SK-N-SH (cell line): ENCODE measurements at regions not wholly inside any gene's neighbourhood (a gene's known extent, or its start where the extent isn't known, plus 50 kb on each side); places are given as distances from the start of the nearest gene placed in this dataset.

Source experiments
- CTCF ChIA-PET: fragments of 300-600, 350-600 bp; formaldehyde crosslinking; extraction: SDS; loops from one replicate; lab custom pipeline; 2021; lab: Yijun Ruan, JAX
- POLR2A ChIA-PET: fragments of 350-600 bp; sonication (Branson Sonifier 250); formaldehyde crosslinking; extraction: SDS; loops from one replicate; lab custom pipeline; 2020; ENCODE audit warnings: antibody characterized with exemption, inconsistent platforms; lab: Yijun Ruan, JAX
- DNase-seq: peaks from one replicate; pipeline ENCODE4 v3.0.0; 2012
- H2AFZ ChIP-seq: fragments of 200-600 bp; sonication (generic); 2 replicates; pipeline ENCODE4 v1.8.1; 2016; ENCODE audit warnings: antibody characterized with exemption, mild to moderate bottlenecking, low read depth
- H3F3A ChIP-seq: fragments of 200-600 bp; sonication (generic); replicated peaks from 2 replicates; pipeline ENCODE3; 2016; ENCODE audit warnings: antibody characterized with exemption, mild to moderate bottlenecking; ENCODE audit not compliant: insufficient read depth
- H3K27ac ChIP-seq, 2 experiments: fragments of 200-500 bp in 1 of 2; fragments of 200-600 bp in 1 of 2; sonication (Bioruptor generic) in 1 of 2; sonication (generic), shearing (Covaris generic) in 1 of 2; 2 replicates each; pipeline versions ENCODE4 v1.5.1 to v1.6.1; 2014 to 2016; ENCODE audit warnings: low read depth in 2 of 2, inconsistent platforms in 1 of 2, low read length in 1 of 2, mild to moderate bottlenecking in 1 of 2, mixed read lengths in 1 of 2
- H3K27me3 ChIP-seq: fragments of 200-600 bp; sonication (generic), shearing (Covaris generic); 2 replicates; pipeline ENCODE4 v1.6.1; 2016; ENCODE audit warnings: mixed run types; ENCODE audit not compliant: insufficient read depth
- H3K36me3 ChIP-seq, 2 experiments: fragments of 200-500 bp in 1 of 2; fragments of 200-600 bp in 1 of 2; sonication (Bioruptor generic) in 1 of 2; sonication (generic) in 1 of 2; replicated peaks in 1 of 2; 2 replicates each; pipeline versions ENCODE3 to v1.5.1; 2014 to 2016; ENCODE audit warnings: low read length in 1 of 2, mild to moderate bottlenecking in 1 of 2; ENCODE audit not compliant: insufficient read depth in 2 of 2, control insufficient read depth in 1 of 2
- H3K4me1 ChIP-seq, 2 experiments: fragments of 200-500 bp in 1 of 2; fragments of 200-600 bp in 1 of 2; sonication (Bioruptor generic) in 1 of 2; sonication (generic), shearing (Covaris generic) in 1 of 2; 2 replicates each; pipeline versions ENCODE4 v1.5.1 to v1.6.1; 2014 to 2016; ENCODE audit warnings: low read depth in 1 of 2, low read length in 1 of 2, mixed run types in 1 of 2; ENCODE audit not compliant: insufficient read depth in 2 of 2, control insufficient read depth in 1 of 2
- H3K4me2 ChIP-seq: fragments of 200-600 bp; sonication (generic), shearing (Covaris generic); 2 replicates; pipeline ENCODE4 v1.6.1; 2017; ENCODE audit warnings: mixed run types
- H3K4me3 ChIP-seq, 2 experiments: fragments of 200-500 bp in 1 of 2; fragments of 200-600 bp in 1 of 2; sonication (Bioruptor generic) in 1 of 2; sonication (generic), shearing (Covaris generic) in 1 of 2; 2 replicates each; pipeline versions ENCODE4 v1.5.1 to v1.8.1; 2014 to 2016; ENCODE audit warnings: low read depth in 2 of 2, inconsistent platforms in 1 of 2, low read length in 1 of 2, mild to moderate bottlenecking in 1 of 2, mixed read lengths in 1 of 2, moderate library complexity in 1 of 2
- H3K79me2 ChIP-seq: fragments of 200-600 bp; sonication (generic); 2 replicates; pipeline ENCODE4 v1.8.1; 2017; ENCODE audit warnings: mild to moderate bottlenecking; ENCODE audit not compliant: insufficient read depth
- H3K9ac ChIP-seq: fragments of 200-600 bp; sonication (generic); 2 replicates; pipeline ENCODE4 v1.6.1; 2017; ENCODE audit warnings: mixed run types
- H3K9me2 ChIP-seq: fragments of 200-600 bp; sonication (generic); 2 replicates; pipeline ENCODE4 v1.6.1; 2017; ENCODE audit warnings: mixed run types
- H3K9me3 ChIP-seq: fragments of 200-600 bp; sonication (generic); 2 replicates; pipeline ENCODE4 v1.6.1; 2017; ENCODE audit warnings: mixed run types, mild to moderate bottlenecking, moderate library complexity
- H4K20me1 ChIP-seq: fragments of 200-600 bp; sonication (generic); 2 replicates; pipeline ENCODE4 v1.6.1; 2017; ENCODE audit warnings: mild to moderate bottlenecking, mixed run types; ENCODE audit not compliant: insufficient read depth
- ELF1 ChIP-seq: IDR thresholded peaks from 2 replicates; pipeline ENCODE4 v1.4.0; 2012
- EZH2phosphoT487 ChIP-seq: fragments of 200-600 bp; sonication (generic); IDR thresholded peaks from 2 replicates; pipeline ENCODE4 v1.6.1; 2017; ENCODE audit warnings: low read depth, mixed run types, mild to moderate bottlenecking, antibody characterized with exemption, moderate library complexity, borderline replicate concordance
- FOXM1 ChIP-seq: IDR thresholded peaks from 2 replicates; pipeline ENCODE4 v1.4.0; 2012; ENCODE audit warnings: low read depth, mild to moderate bottlenecking
- GABPA ChIP-seq: IDR thresholded peaks from 2 replicates; pipeline ENCODE4 v1.4.0; 2012; ENCODE audit warnings: low read depth, mild to moderate bottlenecking
- GATA2 ChIP-seq: sonication (generic); formaldehyde crosslinking; IDR thresholded peaks from 2 replicates; pipeline ENCODE4 v1.5.0; 2020; ENCODE audit warnings: mild to moderate bottlenecking, missing genetic modification reagents
- JUND ChIP-seq: IDR thresholded peaks from 2 replicates; pipeline ENCODE4 v1.4.0; 2012
- MEF2A ChIP-seq: IDR thresholded peaks from 2 replicates; pipeline ENCODE4 v1.4.0; 2012; ENCODE audit warnings: low read depth, borderline replicate concordance
- MXI1 ChIP-seq: IDR thresholded peaks from 2 replicates; pipeline ENCODE4 v1.6.1; 2012; ENCODE audit warnings: mild to moderate bottlenecking, low read depth, low read length, improper control_type of control experiment
- PBX3 ChIP-seq: IDR thresholded peaks from 2 replicates; pipeline ENCODE4; 2012
- RFX5 ChIP-seq: IDR thresholded peaks from 2 replicates; pipeline ENCODE4 v1.6.1; 2012; ENCODE audit warnings: mild to moderate bottlenecking, improper control_type of control experiment, low read length
- RXRA ChIP-seq: IDR thresholded peaks from 2 replicates; pipeline ENCODE4 v1.4.0; 2012; ENCODE audit warnings: low read depth, mild to moderate bottlenecking, borderline replicate concordance
- USF1 ChIP-seq: IDR thresholded peaks from 2 replicates; pipeline ENCODE4 v1.4.0; 2012; ENCODE audit warnings: low read depth, borderline replicate concordance
- WGBS: methylation state at CpG from one replicate; pipeline ENCODE4 v1.1.6; 2017; ENCODE audit warnings: low lambda C conversion rate; 5-methylcytosine and 5-hydroxymethylcytosine counted together
- TF ChIP-seq, protein P1 (sequence below): IDR thresholded peaks from 2 replicates; pipeline ENCODE4 v1.4.0; 2012; ENCODE audit warnings: low read depth
- TF ChIP-seq, protein P2 (sequence below): IDR thresholded peaks from 2 replicates; pipeline ENCODE4 v1.4.0; 2012; ENCODE audit warnings: low read depth, borderline replicate concordance

- TF ChIP-seq RFX5 = no peak
- TF ChIP-seq PBX3 = no peak
- no peak for TF ChIP-seq ELF1
- no peak for TF ChIP-seq MXI1
- TF ChIP-seq GATA2 (CRISPR knock-in tag) = no peak
Observed at GRCh38 chr6:145384503-145384902, 350.8 kb downstream of the EPM2A start (continued).

- Histone ChIP-seq H3K4me1 (no peaks in the 10 kb centered on the region), H3K4me2 (no peak overlapping the region), H3K4me3 (no peak overlapping the region), H3K9ac (no peak overlapping the region), H3K36me3 (no peaks in the 10 kb centered on the region)
- CTCF ChIA-PET = interaction anchor here (0.7 kb wide), 1 partner anchor 239 kb away, joined by 3 read pairs; no protein-coding TSS in a partner anchor
- POLR2A ChIA-PET = no interaction called here
- DNase-seq = no peak
- TF ChIP-seq MEF2A = no peak
- no peak for TF ChIP-seq GABPA
- TF ChIP-seq EZH2phosphoT487 = no peak
- TF ChIP-seq USF1 = no peak
- no peak for TF ChIP-seq RXRA
- no peak for TF ChIP-seq JUND
- TF ChIP-seq MXI1 = no peak
- TF ChIP-seq, all 33 proteins: peak for 0
- H3K9me2 ChIP-seq = no peaks in the 10 kb centered on the region
- H3K79me2 ChIP-seq = no peaks in the 10 kb centered on the region
- H2AFZ ChIP-seq = no peak overlapping the region
- H3F3A ChIP-seq = no peaks in the 10 kb centered on the region
- H3K27ac ChIP-seq = no peak overlapping the region
- no peaks in the 10 kb centered on the region for H3K9me3 ChIP-seq
- WGBS = 33% methylated on average over 1 of the region's 1 CpG
- H4K20me1 ChIP-seq = no peaks in the 10 kb centered on the region
- no peaks in the 10 kb centered on the region for H3K27me3 ChIP-seq
Observed at GRCh38 chr6:145396499-145396898, 338.8 kb downstream of the EPM2A start.

- no peak overlapping the region for H2AFZ ChIP-seq
- no peaks in the 10 kb centered on the region for H3K9me2 ChIP-seq
- CTCF ChIA-PET = no interaction called here
- no peaks in the 10 kb centered on the region for H3K9me3 ChIP-seq
- no peaks in the 10 kb centered on the region for H4K20me1 ChIP-seq
- WGBS = 49% methylated on average over 4 of the region's 4 CpGs
- H3K36me3 ChIP-seq = no peaks in the 10 kb centered on the region
- H3K27ac ChIP-seq = no peak overlapping the region
- H3K4me3 ChIP-seq = no peak overlapping the region
- no peaks in the 10 kb centered on the region for H3K27me3 ChIP-seq
- no peak overlapping the region for H3K9ac ChIP-seq
- H3K79me2 ChIP-seq = no peaks in the 10 kb centered on the region
- H3K4me2 ChIP-seq = no peak overlapping the region
- POLR2A ChIA-PET = no interaction called here
- no peak for DNase-seq
- H3F3A ChIP-seq = no peaks in the 10 kb centered on the region
- TF ChIP-seq EZH2phosphoT487 = no peak
- no peak for TF ChIP-seq MEF2A
- TF ChIP-seq FOXM1 = no peak
- no peak for TF ChIP-seq RXRA
- TF ChIP-seq, protein P1, sequence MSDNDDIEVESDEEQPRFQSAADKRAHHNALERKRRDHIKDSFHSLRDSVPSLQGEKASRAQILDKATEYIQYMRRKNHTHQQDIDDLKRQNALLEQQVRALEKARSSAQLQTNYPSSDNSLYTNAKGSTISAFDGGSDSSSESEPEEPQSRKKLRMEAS = no peak
- TF ChIP-seq MXI1 = no peak
- no peak for TF ChIP-seq ELF1
- TF ChIP-seq, protein P2, sequence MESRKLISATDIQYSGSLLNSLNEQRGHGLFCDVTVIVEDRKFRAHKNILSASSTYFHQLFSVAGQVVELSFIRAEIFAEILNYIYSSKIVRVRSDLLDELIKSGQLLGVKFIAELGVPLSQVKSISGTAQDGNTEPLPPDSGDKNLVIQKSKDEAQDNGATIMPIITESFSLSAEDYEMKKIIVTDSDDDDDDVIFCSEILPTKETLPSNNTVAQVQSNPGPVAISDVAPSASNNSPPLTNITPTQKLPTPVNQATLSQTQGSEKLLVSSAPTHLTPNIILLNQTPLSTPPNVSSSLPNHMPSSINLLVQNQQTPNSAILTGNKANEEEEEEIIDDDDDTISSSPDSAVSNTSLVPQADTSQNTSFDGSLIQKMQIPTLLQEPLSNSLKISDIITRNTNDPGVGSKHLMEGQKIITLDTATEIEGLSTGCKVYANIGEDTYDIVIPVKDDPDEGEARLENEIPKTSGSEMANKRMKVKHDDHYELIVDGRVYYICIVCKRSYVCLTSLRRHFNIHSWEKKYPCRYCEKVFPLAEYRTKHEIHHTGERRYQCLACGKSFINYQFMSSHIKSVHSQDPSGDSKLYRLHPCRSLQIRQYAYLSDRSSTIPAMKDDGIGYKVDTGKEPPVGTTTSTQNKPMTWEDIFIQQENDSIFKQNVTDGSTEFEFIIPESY = no peak
- no peaks in the 10 kb centered on the region; a peak in 1 of 4 replicates for H3K4me1 ChIP-seq
Observed at GRCh38 chr6:145400508-145400907, 334.8 kb downstream of the EPM2A start.
